Endothelial cell of umbilical vein (primary cell): ENCODE measurements at regions not wholly inside any gene's neighbourhood (a gene's known extent, or its start where the extent isn't known, plus 50 kb on each side); places are given as distances from the start of the nearest gene placed in this dataset.

Source experiments
- CTCF ChIP-seq, 2 donors: IDR thresholded peaks; 1 replicate in 1 of 2; 2 replicates in 1 of 2; pipeline ENCODE4 v1.5.1; 2011; ENCODE audit warnings: low read length in 2 of 2, mild to moderate bottlenecking in 2 of 2, moderate library complexity in 2 of 2, control low read depth in 1 of 2, inconsistent platforms in 1 of 2, low read depth in 1 of 2; ENCODE audit not compliant: insufficient read depth in 1 of 2; ENCODE audit errors: extremely low read depth in 1 of 2
- POLR2A ChIP-seq: IDR thresholded peaks from 2 replicates; pipeline ENCODE4 v1.6.1; 2012; ENCODE audit warnings: low read depth, mild to moderate bottlenecking, control low read depth, low read length

DNA sequence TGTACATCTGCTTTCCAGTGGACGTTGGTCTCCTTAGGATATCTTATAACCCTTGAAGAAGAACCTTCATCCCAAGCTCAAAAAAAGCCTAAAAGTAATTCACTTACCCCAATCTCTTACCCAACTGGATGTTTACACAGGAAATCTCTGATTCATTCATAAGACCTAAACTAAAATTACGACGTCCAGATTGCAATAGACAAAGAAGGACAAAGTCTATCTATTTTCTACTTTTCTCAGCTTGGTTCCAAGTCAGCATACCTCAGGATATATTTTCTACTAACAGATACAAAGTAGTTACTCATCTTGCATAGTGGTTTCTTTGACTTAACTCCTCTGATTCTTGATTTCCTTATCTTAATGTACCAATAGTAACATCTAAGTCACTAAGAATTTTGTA is 669.9 kb downstream of the OTOL1 start:
- TF ChIP-seq POLR2A, result no peak
- no peak for TF ChIP-seq CTCF (IDR thresholded peaks at IDR 0.05; ENCODE audit: extremely low read depth in 1 of 2, insufficient read depth in 1 of 2, low read depth in 1 of 2, low read length in 2 of 2)
